Lower leg skin (tissue), 4 donors: ENCODE measurements at regions not wholly inside any gene's neighbourhood (a gene's known extent, or its start where the extent isn't known, plus 50 kb on each side); places are given as distances from the start of the nearest gene placed in this dataset.
"Not testable (repeated sequence)": the region's sequence is repeated elsewhere in the genome, so short reads cannot be mapped to it uniquely, and the experiment has no call there.

Experiments used
- DNase-seq, 2 donors: peaks; one replicate each; pipeline ENCODE4 v3.0.0-alpha.2; 2019; ENCODE audit warnings: low spot score in 2 of 2
- H3K4me3 ChIP-seq: fragments of 200-600 bp; sonication (generic); 2 replicates; pipeline ENCODE4 v1.5.1; 2017; ENCODE audit warnings: mild to moderate bottlenecking, low read depth; ENCODE audit not compliant: poor library complexity, severe bottlenecking
- POLR2A ChIP-seq, 2 donors: fragments of 450-650 bp; IDR thresholded peaks; one replicate each; pipeline ENCODE4 v1.6.1; 2016 to 2017; ENCODE audit warnings: antibody characterized with exemption in 2 of 2, mild to moderate bottlenecking in 1 of 2, moderate library complexity in 1 of 2
- WGBS, 2 donors: methylation state at CpG; one replicate each; pipeline ENCODE4 v1.1.5; 2018; 5-methylcytosine and 5-hydroxymethylcytosine counted together
- intact Hi-C: fragments of 100-400 bp; cut with DNase I; formaldehyde crosslinking; loops from one replicate; pipeline ENCODE4 v1.15.0; 2023; ENCODE audit warnings: low total_unique reads
- TF ChIP-seq, protein P1 (sequence below), 3 donors: fragments of 450-650 bp; IDR thresholded peaks; one replicate each; pipeline ENCODE4 v1.5.1; 2016; ENCODE audit warnings: antibody characterized with exemption in 3 of 3, mild to moderate bottlenecking in 3 of 3, moderate library complexity in 2 of 3

DNA sequence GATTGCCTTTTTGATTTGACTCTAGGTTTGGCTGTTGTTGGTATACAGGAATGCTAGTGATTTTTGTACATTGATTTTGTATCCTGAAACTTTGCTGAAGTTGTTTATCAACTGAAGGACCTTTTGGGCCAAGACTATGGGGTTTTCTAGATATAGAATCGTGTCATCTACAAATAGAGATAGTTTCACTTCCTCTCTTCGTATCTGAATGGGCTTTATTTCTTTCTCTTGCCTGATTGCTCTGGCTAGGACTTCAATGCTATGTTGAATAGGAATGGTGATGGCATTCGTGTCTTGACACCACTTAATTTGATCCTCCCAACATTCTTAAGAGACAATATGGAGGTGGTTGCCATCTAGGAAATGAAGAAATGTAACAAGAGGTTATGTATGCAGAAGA is 388.1 kb upstream of the API5 start:
- intact Hi-C loops = no loop called here
- 69 to 76% methylated on average over 3 of the region's 3 CpGs for WGBS, 2 donors
- no peak for DNase-seq

DNA sequence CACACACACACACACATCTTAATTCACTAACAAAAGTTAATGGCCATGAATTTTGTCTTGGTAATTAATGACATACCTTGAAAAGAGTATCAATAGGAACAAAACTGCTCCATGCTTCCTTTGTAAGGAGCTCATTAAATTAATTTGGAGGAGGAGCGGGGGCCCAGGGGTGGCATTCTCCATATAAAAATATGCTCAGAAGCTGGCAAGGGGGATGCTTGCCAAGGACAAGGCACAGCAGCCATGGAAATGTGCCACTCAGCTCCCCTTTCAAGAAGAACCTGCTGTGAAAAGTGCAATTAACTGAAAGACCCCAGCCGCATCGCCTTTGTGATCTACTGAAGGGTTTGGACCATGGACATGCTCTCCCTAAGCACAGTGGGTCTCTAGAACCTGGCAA is 385.9 kb upstream of the API5 start:
- DNase-seq = no peak
- no peak for TF ChIP-seq POLR2A (IDR thresholded peaks at IDR 0.05)
- TF ChIP-seq, protein P1, sequence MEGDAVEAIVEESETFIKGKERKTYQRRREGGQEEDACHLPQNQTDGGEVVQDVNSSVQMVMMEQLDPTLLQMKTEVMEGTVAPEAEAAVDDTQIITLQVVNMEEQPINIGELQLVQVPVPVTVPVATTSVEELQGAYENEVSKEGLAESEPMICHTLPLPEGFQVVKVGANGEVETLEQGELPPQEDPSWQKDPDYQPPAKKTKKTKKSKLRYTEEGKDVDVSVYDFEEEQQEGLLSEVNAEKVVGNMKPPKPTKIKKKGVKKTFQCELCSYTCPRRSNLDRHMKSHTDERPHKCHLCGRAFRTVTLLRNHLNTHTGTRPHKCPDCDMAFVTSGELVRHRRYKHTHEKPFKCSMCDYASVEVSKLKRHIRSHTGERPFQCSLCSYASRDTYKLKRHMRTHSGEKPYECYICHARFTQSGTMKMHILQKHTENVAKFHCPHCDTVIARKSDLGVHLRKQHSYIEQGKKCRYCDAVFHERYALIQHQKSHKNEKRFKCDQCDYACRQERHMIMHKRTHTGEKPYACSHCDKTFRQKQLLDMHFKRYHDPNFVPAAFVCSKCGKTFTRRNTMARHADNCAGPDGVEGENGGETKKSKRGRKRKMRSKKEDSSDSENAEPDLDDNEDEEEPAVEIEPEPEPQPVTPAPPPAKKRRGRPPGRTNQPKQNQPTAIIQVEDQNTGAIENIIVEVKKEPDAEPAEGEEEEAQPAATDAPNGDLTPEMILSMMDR (IDR thresholded peaks at IDR 0.05) = no peak
- intact Hi-C loops = no loop called here
- H3K4me3 ChIP-seq = no peak overlapping the region
- WGBS, 2 donors = 90 to 92% methylated on average over 3 of the region's 3 CpGs

More for the DNA sequence above, 388.1 kb upstream of the API5 start:
- H3K4me3 ChIP-seq = no peak overlapping the region
- TF ChIP-seq POLR2A (IDR thresholded peaks at IDR 0.05) = no peak
- TF ChIP-seq, protein P1 (IDR thresholded peaks at IDR 0.05) = no peak

DNA sequence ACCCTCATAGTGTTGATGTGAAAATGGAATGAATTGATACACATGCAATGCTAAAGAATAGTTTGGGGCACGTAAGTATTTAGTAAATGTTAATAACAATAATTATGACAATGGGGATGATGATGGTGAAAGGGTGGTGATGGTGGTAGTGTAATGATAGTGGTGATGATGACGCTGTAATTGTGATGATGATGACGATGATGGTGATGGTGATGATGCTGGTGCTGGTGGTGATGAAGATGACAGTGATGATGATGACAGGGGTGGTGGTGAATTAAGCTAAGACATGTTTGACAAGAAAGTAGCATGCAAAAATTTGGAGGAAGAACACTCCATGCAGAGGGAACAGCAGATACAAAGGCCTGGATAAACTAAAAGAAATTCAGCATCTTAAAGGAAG is 364.4 kb upstream of the API5 start:
- intact Hi-C loops = loop anchor here (5.0 kb wide), 1 partner anchor 320 kb away; no protein-coding TSS in a partner anchor
- 92 to 94% methylated on average over 3 of the region's 3 CpGs for WGBS, 2 donors
- no peak overlapping the region for H3K4me3 ChIP-seq
- DNase-seq = no peak
- no peak for TF ChIP-seq POLR2A (IDR thresholded peaks at IDR 0.05)
- TF ChIP-seq, protein P1 (IDR thresholded peaks at IDR 0.05) = no peak

DNA sequence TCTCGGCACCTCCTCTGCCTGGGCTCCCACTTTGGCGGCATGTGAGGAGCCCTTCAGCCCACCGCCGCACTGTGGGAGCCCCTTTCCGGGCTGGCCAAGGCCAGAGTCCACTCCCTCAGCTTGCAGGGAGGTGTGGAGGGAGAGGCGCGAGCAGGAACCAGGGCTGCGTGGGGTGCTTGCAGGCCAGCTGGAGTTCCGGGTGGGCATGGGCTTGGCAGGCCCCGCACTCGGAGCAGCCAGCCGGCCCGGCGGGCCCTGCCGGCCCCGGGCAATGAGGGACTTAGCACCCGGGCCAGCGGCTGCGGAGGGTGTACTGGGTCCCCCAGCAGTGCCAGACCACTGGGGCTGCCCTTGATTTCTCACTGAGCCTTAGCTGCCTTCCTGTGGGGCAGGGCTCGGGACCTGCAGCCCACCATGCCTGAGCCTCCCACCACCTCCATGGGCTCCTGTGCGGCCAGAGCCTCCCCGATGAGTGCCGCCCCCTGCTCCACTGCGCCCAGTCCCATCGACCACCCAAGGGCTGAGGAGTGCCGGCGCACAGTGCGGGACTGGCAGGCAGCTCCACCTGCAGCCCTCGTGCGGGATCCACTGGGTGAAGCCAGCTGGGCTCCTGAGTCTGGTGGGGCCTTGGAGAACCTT is 361.9 kb upstream of the API5 start:
- H3K4me3 ChIP-seq, DNase-seq: not testable (repeated sequence)
- WGBS, 2 donors = 87 to 97% methylated on average over 18 to 20 of the region's 30 CpGs
- intact Hi-C loops = loop anchor here (5.0 kb wide), 1 partner anchor 317 kb away; no protein-coding TSS in a partner anchor

DNA sequence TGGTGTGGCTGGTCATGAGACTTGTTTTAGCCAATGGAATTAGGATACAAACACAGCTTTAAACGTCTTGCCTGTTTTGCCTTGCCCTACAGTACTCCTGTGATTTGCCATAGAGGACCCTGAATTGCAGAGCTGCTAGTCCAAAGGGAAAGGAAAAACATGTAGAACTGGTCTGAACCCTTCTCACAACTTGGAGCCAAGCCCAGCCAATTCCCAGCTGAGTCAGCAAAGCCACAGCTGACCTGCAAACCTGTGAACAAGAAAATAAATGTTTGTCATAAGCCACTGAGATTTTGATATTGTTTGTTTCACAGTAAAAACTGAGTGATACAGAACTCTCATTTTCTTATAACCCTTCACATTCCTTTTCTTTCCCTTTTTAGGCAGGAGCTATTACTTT is 360.5 kb upstream of the API5 start:
- intact Hi-C loops = no loop called here
- 43 to 53% methylated on average over 1 of the region's 1 CpG for WGBS, 2 donors

DNA sequence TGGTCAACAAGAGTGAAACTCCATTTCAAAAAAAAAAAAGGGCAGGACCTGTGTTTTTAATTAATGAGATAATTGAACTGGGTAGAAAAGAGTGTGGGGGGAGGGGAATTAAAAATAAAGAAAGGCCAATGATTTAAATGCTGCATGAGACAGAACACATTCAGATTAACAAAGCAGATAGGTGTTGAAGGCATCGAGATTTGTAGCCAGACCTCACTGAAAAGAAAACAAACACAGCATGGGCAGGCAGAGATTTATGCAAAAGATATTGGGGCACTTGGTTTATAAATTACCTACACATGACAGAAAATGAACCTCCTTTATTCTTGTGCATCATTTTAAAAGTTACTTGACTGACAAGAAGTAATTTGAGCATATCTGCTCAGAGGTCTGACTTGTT is 354.0 kb upstream of the API5 start:
- intact Hi-C loops = no loop called here
- DNase-seq = no peak
- 21 to 22% methylated on average over 1 of the region's 1 CpG for whole genome bisulfite sequencing, 2 donors
- TF ChIP-seq POLR2A (IDR thresholded peaks at IDR 0.05) = no peak
- TF ChIP-seq, protein P1 (IDR thresholded peaks at IDR 0.05) = no peak
- no peak overlapping the region for H3K4me3 ChIP-seq

More for the DNA sequence above, 360.5 kb upstream of the API5 start:
- DNase-seq = no peak
- TF ChIP-seq POLR2A (IDR thresholded peaks at IDR 0.05) = no peak
- TF ChIP-seq, protein P1 (IDR thresholded peaks at IDR 0.05) = no peak
- H3K4me3 ChIP-seq = no peak overlapping the region
